GM18502 (cell line): ENCODE measurements at regions not wholly inside any gene's neighbourhood (a gene's known extent, or its start where the extent isn't known, plus 50 kb on each side); places are given as distances from the start of the nearest gene placed in this dataset.
A peak's percentile ranks its signal among the peaks of the same experiment; 100 is the strongest.

Experiments
- ATAC-seq: cut with Tn5 transposase; IDR thresholded peaks from one replicate; pipeline ENCODE4 v1.9.1; 2021; ENCODE audit warnings: mild to moderate bottlenecking; ENCODE audit not compliant: unreplicated experiment, poor library complexity

GRCh38 chr12:59020073-59020946 lies 100.0 kb upstream of the LRIG3 start:
- no peak for ATAC-seq

- no peak for ATAC-seq
Measured at GRCh38 chr12:59014885-59015284, 94.6 kb upstream of the LRIG3 start.

GRCh38 chr12:59010941-59011340 lies 90.6 kb upstream of the LRIG3 start:
- ATAC-seq = no peak

GRCh38 chr12:59010118-59010517 lies 89.8 kb upstream of the LRIG3 start:
- ATAC-seq = no peak

GRCh38 chr12:59007620-59008019 lies 87.3 kb upstream of the LRIG3 start:
- no peak for ATAC-seq

- no peak for ATAC-seq
Measured at GRCh38 chr12:59005193-59005955, 85.1 kb upstream of the LRIG3 start.

GRCh38 chr12:59004456-59004855 lies 84.2 kb upstream of the LRIG3 start:
- ATAC-seq = no peak

- no peak for ATAC-seq
Measured at GRCh38 chr12:58995666-58996363, 75.5 kb upstream of the LRIG3 start.

- ATAC-seq = peak; percentile 75
Measured at GRCh38 chr12:58988643-58989344, 68.5 kb upstream of the LRIG3 start.

GRCh38 chr12:58981961-58982360 lies 61.7 kb upstream of the LRIG3 start:
- no peak for ATAC-seq

- ATAC-seq = peak; percentile 66
Measured at GRCh38 chr12:58980768-58981167, 60.5 kb upstream of the LRIG3 start.

- no peak for ATAC-seq
Measured at GRCh38 chr12:58978717-58979116, 58.4 kb upstream of the LRIG3 start.

- no peak for ATAC-seq
Measured at GRCh38 chr12:58977476-58977875, 57.2 kb upstream of the LRIG3 start.

- ATAC-seq = no peak
Measured at GRCh38 chr12:58976146-58976545, 55.8 kb upstream of the LRIG3 start.
